ENCODE measurements at regions not wholly inside any gene's neighbourhood (a gene's known extent, or its start where the extent isn't known, plus 50 kb on each side); places are given as distances from the start of the nearest gene placed in this dataset.

DNA sequence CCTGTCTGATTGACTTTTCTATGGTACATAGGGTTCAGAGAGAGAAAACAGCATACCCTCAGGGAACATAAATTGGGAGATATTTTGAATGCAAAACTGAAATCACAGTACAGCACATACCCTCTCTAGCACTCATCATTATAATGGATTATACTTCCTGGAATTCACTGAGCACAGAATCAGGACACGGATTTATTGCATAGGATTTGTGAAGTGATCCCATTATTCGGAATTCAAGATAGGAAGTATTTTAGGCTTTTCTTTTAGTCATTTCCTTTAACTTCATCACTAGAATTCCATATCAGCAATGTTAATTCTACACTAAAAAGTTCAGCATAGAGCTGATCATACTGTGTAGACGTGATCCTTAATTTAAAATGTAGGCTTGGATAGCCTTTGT lies 407.0 kb downstream of the PID1 start:
- TF ChIP-seq, protein P1, sequence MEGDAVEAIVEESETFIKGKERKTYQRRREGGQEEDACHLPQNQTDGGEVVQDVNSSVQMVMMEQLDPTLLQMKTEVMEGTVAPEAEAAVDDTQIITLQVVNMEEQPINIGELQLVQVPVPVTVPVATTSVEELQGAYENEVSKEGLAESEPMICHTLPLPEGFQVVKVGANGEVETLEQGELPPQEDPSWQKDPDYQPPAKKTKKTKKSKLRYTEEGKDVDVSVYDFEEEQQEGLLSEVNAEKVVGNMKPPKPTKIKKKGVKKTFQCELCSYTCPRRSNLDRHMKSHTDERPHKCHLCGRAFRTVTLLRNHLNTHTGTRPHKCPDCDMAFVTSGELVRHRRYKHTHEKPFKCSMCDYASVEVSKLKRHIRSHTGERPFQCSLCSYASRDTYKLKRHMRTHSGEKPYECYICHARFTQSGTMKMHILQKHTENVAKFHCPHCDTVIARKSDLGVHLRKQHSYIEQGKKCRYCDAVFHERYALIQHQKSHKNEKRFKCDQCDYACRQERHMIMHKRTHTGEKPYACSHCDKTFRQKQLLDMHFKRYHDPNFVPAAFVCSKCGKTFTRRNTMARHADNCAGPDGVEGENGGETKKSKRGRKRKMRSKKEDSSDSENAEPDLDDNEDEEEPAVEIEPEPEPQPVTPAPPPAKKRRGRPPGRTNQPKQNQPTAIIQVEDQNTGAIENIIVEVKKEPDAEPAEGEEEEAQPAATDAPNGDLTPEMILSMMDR (IDR thresholded peaks at IDR 0.05) = no peak
- TF ChIP-seq SIN3A (IDR thresholded peaks at IDR 0.05; ENCODE audit: borderline replicate concordance, insufficient read depth, low read depth, low read length) (no peak), POLR2AphosphoS5 (IDR thresholded peaks at IDR 0.05; ENCODE audit: low read depth, low read length) (no peak)

Data from Panc1 (cell line).